Bronchial epithelial cell (primary cell): ENCODE measurements at regions not wholly inside any gene's neighbourhood (a gene's known extent, or its start where the extent isn't known, plus 50 kb on each side); places are given as distances from the start of the nearest gene placed in this dataset.
A peak's percentile ranks its signal among the peaks of the same experiment; 100 is the strongest.

ENCODE experiments used
- DNase-seq: peaks from one replicate; pipeline ENCODE4 v3.0.0-alpha.2; 2010; ENCODE audit warnings: low read depth
- FAIRE-seq: peaks from 2 replicates; lab custom pipeline; 2011; peaks lifted over from hg19 to GRCh38; lab: Jason Lieb, UNC
- H3K27me3 ChIP-seq: 2 replicates; pipeline ENCODE4 v1.5.1; 2011; ENCODE audit warnings: low read length; ENCODE audit not compliant: control insufficient read depth, insufficient read depth
- H3K36me3 ChIP-seq: 2 replicates; pipeline ENCODE4 v1.5.1; 2011; ENCODE audit warnings: low read length; ENCODE audit not compliant: control insufficient read depth, insufficient read depth
- H3K4me3 ChIP-seq: 2 replicates; pipeline ENCODE4 v1.5.1; 2011; ENCODE audit warnings: mild to moderate bottlenecking, low read depth, low read length, control low read depth
- CTCF ChIP-seq: IDR thresholded peaks from 2 replicates; pipeline ENCODE4 v1.5.1; 2011; ENCODE audit warnings: mild to moderate bottlenecking, moderate library complexity, low read length, control low read depth, inconsistent platforms; ENCODE audit not compliant: insufficient read depth, severe bottlenecking

- H3K27me3 ChIP-seq: no peaks in the 10 kb centered on the region
- H3K4me3 ChIP-seq: no peak overlapping the region
- H3K36me3 ChIP-seq: no peaks in the 10 kb centered on the region
- no peak for TF ChIP-seq CTCF
- FAIRE-seq: no peak
- DNase-seq: no peak
These were observed 171.5 kb downstream of the MN1 start for GRCh38 chr22:27629908-27630673.

GRCh38 chr22:27630754-27631153, 170.8 kb downstream of the MN1 start:
- DNase-seq (no peak), FAIRE-seq (no peak)
- Histone ChIP-seq H3K36me3 (no peaks in the 10 kb centered on the region), H3K4me3 (no peak overlapping the region), H3K27me3 (no peaks in the 10 kb centered on the region)
- TF ChIP-seq CTCF: no peak

- TF ChIP-seq CTCF: no peak
- H3K27me3 ChIP-seq: no peaks in the 10 kb centered on the region
- no peak overlapping the region for H3K4me3 ChIP-seq
- FAIRE-seq: no peak
- H3K36me3 ChIP-seq: no peaks in the 10 kb centered on the region
- no peak for DNase-seq
These were observed 169.9 kb downstream of the MN1 start for GRCh38 chr22:27631641-27632040.

- H3K27me3 ChIP-seq: no peaks in the 10 kb centered on the region
- TF ChIP-seq CTCF: no peak
- no peaks in the 10 kb centered on the region for H3K36me3 ChIP-seq
- peak; percentile 75 for DNase-seq
- FAIRE-seq: peak; percentile 70
- no peak overlapping the region for H3K4me3 ChIP-seq
These were observed 168.9 kb downstream of the MN1 start for GRCh38 chr22:27632451-27633295.

- Histone ChIP-seq H3K4me3 (no peak overlapping the region), H3K36me3 (no peaks in the 10 kb centered on the region), H3K27me3 (no peaks in the 10 kb centered on the region)
- DNase-seq: no peak
- no peak for TF ChIP-seq CTCF
- peak; percentile 32 for FAIRE-seq
These were observed 168.2 kb downstream of the MN1 start for GRCh38 chr22:27633296-27633871.
